Muscle of leg (tissue), 3 donors: ENCODE measurements at regions not wholly inside any gene's neighbourhood (a gene's known extent, or its start where the extent isn't known, plus 50 kb on each side); places are given as distances from the start of the nearest gene placed in this dataset.

Experiments used
- DNase-seq: peaks from one replicate; pipeline ENCODE4 v3.0.0; 2013
- H3K27ac ChIP-seq: one replicate; pipeline ENCODE4 v1.5.1; 2013; ENCODE audit warnings: mild to moderate bottlenecking, low read length, control low read depth
- H3K27me3 ChIP-seq: one replicate; pipeline ENCODE4 v1.6.1; 2013; ENCODE audit warnings: low read length; ENCODE audit not compliant: control insufficient read depth, insufficient read depth
- H3K36me3 ChIP-seq: one replicate; pipeline ENCODE4 v1.6.1; 2013; ENCODE audit warnings: low read length; ENCODE audit not compliant: control insufficient read depth, insufficient read depth
- H3K4me1 ChIP-seq: one replicate; pipeline ENCODE4 v1.6.1; 2013; ENCODE audit warnings: low read length; ENCODE audit not compliant: control insufficient read depth, insufficient read depth
- H3K4me3 ChIP-seq: one replicate; pipeline ENCODE4 v1.5.1; 2013; ENCODE audit warnings: low read length, control low read depth
- H3K9me3 ChIP-seq: replicated peaks from 2 replicates; pipeline ENCODE4 v1.6.1; 2013; ENCODE audit warnings: low read depth, low read length; ENCODE audit not compliant: control insufficient read depth
- WGBS: methylation state at CpG from one replicate; pipeline ENCODE4 v1.1.5; 2013; ENCODE audit warnings: missing lambda C conversion rate; ENCODE audit not compliant: insufficient coverage; 5-methylcytosine and 5-hydroxymethylcytosine counted together

DNA sequence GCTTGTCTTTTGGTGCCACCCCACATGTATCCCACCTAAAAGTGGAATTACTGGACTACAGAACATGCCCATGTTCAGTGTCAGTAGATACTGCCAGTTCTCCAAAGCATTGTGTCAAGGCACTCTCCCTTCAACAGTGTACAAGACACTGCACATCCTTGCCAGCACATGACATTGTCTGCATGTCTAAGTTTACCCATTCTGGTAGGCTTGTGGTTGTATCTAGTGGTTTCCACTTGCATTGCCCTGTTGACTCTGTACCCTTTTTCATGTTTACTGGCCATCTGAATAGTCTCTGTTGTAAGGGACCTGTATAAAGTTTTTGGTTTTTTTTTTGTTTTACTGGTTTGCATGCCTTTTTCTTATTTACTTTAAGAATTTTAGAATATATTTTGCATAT lies 222.4 kb upstream of the CNR1 start:
- no peak overlapping the region for H3K27ac ChIP-seq
- H3K9me3 ChIP-seq = no peaks in the 10 kb centered on the region
- H3K4me1 ChIP-seq = no peaks in the 10 kb centered on the region
- no peak overlapping the region for H3K4me3 ChIP-seq
- no peak for DNase-seq
- H3K36me3 ChIP-seq = no peaks in the 10 kb centered on the region
- no peaks in the 10 kb centered on the region for H3K27me3 ChIP-seq

DNA sequence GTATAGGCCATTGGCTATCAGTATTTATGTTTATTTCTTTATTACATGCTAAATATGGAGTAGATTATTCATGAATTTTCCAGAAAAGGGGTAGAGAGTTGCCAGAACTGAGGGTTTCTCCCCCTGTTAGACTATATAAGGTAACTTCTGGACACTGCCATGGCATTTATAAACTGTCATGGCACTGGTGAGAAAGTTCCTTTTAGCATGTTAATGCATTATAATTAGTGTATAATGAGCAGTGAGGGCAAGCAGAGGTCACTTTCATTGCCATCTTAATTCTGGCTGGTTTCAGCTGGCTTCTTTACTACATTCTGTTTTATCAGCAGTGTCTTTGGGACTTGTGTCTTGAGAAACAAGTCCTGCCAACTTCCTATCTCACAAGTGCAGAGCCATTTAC lies 220.0 kb upstream of the CNR1 start:
- Histone ChIP-seq H3K36me3 (no peaks in the 10 kb centered on the region), H3K27me3 (no peaks in the 10 kb centered on the region), H3K4me3 (no peak overlapping the region), H3K4me1 (no peaks in the 10 kb centered on the region), H3K27ac (no peak overlapping the region), H3K9me3 (no peaks in the 10 kb centered on the region)
- DNase-seq = no peak

DNA sequence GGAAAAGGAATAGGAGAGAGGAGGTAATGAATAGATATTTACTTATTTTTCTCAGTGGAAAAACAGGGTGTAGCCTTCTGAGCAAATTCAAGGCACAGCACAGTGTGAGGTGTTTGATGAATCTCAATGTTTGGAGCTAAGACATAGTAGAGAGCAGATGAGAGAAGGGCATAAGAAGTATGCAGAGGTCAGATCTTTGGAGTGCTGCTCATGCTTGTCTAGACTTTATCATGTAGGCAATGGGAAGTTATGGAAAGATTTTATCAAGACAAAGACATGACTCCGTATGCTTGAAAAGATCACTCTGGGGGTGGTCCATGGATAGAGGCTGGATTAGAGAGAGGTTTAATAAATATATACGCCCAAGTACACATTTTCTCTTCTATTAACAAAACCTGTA lies 217.0 kb upstream of the CNR1 start:
- Histone ChIP-seq H3K27ac (no peak overlapping the region), H3K36me3 (no peaks in the 10 kb centered on the region), H3K4me1 (no peaks in the 10 kb centered on the region), H3K27me3 (no peaks in the 10 kb centered on the region), H3K9me3 (no peaks in the 10 kb centered on the region), H3K4me3 (no peak overlapping the region)
- no peak for DNase-seq
- no CpG with 5 or more reads among the region's 2 CpGs for WGBS

DNA sequence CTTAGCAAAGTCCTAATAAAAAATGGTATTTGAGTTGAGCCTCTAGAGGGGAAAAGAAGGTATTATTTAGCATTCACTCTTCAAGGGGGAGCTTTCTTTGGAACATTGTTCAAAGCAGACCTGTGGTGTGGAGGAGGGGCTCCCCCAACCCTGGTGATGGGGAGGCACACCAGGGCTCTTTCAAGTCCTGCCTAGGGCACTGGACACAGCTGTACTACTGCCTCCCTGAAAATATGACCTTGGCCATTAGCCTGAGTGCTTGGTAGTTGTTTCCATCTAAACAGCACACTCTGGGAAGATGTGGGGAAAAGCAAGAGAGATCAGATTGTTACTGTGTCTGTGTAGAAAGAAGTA lies 215.1 kb upstream of the CNR1 start:
- H3K36me3 ChIP-seq = no peaks in the 10 kb centered on the region
- H3K4me3 ChIP-seq = no peak overlapping the region
- no peaks in the 10 kb centered on the region for H3K27me3 ChIP-seq
- no peaks in the 10 kb centered on the region for H3K4me1 ChIP-seq
- no peaks in the 10 kb centered on the region for H3K9me3 ChIP-seq
- DNase-seq = no peak
- no peak overlapping the region for H3K27ac ChIP-seq

DNA sequence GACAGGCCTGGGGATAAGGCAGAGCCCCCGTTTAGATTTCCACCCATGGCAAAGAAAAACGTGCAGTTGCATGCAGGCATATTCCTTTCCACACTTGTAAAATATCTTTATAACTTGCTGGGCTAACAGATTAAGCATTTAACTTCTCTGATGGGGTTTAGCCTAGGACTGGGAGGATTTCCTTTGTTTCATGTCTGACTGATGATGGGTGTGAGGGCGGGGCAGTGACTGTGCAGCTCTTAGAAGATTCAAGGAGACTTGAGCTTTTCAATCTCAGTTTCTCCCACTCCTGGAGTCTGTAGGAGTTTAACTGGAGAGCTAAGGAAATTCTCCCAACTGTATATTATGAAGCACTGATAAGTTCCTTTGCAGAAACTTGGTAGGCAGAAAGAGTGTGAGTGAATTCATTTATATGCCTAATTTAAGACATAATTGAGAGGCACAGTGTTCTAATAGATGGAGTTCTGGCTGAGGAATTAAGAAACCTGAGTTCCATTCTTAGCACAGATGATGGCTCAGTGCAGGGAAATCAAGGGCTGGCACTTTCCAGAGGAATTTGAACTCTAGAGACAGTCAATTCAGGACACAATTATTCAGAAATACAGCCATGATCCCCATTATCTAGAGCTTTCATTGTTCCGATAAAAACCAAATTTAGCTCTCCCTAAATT lies 214.6 kb upstream of the CNR1 start:
- Histone ChIP-seq H3K9me3 (no peaks in the 10 kb centered on the region), H3K4me3 (no peak overlapping the region), H3K27ac (no peak overlapping the region), H3K36me3 (no peaks in the 10 kb centered on the region), H3K27me3 (no peaks in the 10 kb centered on the region), H3K4me1 (no peaks in the 10 kb centered on the region)
- DNase-seq = no peak
- WGBS = 80% methylated on average over 1 of the region's 4 CpGs

DNA sequence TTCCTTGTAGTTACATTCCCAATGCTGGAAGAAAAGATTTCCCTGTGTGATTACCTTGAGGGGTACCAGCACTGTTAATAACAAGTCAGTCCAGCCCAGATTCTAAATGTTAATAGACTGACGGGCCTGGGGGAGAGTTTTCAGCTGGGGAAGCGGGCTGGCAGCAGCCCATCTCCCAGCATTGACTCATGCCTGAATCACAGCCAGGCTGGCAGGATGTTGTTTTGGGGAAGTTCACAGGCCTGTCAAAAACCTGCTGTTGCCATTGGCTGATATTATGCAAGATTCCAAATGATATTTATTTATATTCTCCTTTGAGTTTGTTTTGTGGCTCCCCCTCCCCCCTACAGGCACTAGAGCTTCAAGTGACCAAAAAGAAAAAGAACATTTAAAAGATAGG lies 213.9 kb upstream of the CNR1 start:
- no peak overlapping the region for H3K4me3 ChIP-seq
- H3K27me3 ChIP-seq = no peaks in the 10 kb centered on the region
- WGBS = no CpG with 5 or more reads among the region's 2 CpGs
- DNase-seq = peak; percentile 16
- H3K36me3 ChIP-seq = no peaks in the 10 kb centered on the region
- no peak overlapping the region for H3K27ac ChIP-seq
- H3K4me1 ChIP-seq = no peaks in the 10 kb centered on the region
- H3K9me3 ChIP-seq = no peaks in the 10 kb centered on the region

DNA sequence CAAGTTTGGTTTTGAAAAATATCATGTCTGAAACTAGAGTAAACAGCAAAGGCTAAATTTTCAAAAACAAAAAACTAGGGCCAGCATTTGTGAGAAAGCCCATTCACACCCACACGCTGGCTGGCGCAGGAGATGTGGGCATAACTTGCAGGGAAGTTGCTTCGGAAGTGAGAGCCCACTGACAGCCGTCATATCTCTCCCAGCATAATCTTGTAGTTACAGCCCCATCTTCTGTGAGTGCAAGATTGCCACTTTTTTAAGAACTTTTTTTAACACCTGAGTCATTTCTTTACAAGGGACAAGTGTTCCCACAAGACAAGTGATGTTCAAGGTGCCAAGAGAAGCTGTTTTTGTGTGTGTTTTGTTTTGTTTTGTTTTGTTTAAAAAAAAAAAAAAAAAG lies 212.5 kb upstream of the CNR1 start:
- no peak overlapping the region for H3K4me3 ChIP-seq
- H3K27me3 ChIP-seq = no peaks in the 10 kb centered on the region
- H3K36me3 ChIP-seq = no peaks in the 10 kb centered on the region
- H3K4me1 ChIP-seq = no peaks in the 10 kb centered on the region
- WGBS = 85% methylated on average over 4 of the region's 4 CpGs
- DNase-seq = no peak
- H3K9me3 ChIP-seq = no peaks in the 10 kb centered on the region
- no peak overlapping the region for H3K27ac ChIP-seq

DNA sequence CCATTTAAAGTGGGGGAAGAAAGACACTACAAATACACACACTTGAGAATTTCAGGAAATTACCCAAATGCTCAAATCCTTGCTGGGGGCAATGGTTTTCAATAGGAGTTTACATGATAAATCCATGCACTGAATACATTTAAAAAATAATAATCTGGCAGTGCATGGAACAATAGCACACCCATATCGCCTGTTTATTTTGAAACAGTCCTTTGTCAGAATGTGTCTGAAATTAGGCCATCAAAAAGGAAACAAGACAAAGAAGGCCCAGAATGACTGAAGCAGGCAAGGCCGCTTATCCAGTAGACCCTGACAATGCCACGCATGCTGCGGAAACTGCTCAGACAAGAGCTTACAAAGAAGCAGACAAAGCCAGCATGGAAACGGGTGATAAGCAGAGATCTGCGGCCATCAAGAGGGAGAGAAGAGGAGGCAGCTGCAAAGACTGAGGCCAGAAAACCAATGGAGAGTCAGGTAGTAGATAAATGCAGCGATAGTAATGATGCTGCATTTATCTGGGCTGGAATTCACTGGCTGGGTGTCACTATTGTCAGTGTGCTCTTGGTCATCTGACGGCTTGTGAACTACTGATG lies 211.9 kb upstream of the CNR1 start:
- H3K4me1 ChIP-seq = no peaks in the 10 kb centered on the region
- H3K27me3 ChIP-seq = no peaks in the 10 kb centered on the region
- no peak for DNase-seq
- H3K27ac ChIP-seq = no peak overlapping the region
- H3K4me3 ChIP-seq = no peak overlapping the region
- H3K9me3 ChIP-seq = no peaks in the 10 kb centered on the region
- no peaks in the 10 kb centered on the region for H3K36me3 ChIP-seq
- 88% methylated on average over 8 of the region's 8 CpGs for WGBS

DNA sequence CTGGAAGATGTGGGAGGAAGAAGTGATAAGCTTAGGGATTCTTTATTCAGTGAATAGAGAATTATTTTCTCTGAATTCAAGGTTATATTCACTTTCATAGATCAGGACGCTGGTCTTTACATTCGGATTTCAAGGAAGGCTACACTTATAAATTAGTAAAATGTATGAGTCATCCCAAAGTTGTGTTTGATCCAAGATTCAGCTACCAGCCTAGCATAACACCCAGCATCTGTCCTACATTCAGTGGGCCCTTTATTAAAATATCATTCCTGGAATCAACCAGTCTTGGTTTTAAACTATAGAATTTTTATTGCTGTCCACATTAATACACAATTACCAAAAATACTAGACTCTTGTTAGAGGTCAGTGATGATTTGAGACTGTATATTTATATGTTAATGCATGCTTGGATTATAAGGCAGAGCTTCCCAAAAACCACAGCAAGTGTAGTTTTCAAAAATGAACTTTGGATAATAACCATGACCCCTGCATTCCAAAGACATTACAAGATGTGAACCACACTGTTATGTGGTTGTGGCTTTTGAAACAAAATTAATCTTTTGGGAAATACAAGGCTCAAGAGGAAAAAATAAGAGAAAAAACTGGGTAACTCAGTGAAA lies 210.7 kb upstream of the CNR1 start:
- no CpG with 5 or more reads among the region's 2 CpGs for WGBS
- H3K36me3 ChIP-seq = no peaks in the 10 kb centered on the region
- peak; percentile 21 for DNase-seq
- H3K4me3 ChIP-seq = no peak overlapping the region
- no peaks in the 10 kb centered on the region for H3K4me1 ChIP-seq
- no peak overlapping the region for H3K27ac ChIP-seq
- no peaks in the 10 kb centered on the region for H3K9me3 ChIP-seq
- no peaks in the 10 kb centered on the region for H3K27me3 ChIP-seq

DNA sequence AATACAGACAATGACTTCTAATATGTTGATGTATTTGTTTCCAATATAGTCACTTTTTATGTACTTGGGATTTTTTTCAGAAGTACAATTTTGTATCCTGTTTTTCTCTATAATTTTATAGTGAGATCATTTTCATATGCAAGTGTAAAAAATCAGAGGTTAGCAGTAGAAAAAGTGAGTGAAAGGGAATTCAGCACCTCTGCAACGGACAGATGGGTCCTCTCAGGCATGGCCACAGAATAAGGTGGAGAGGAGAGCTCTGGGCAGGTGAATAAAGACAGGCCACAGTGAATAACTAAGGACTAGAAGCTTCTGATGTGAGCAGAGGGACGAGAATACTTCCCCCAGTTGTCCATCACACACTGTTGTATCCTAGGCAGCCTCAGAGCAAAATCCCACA lies 210.1 kb upstream of the CNR1 start:
- no peak for DNase-seq
- H3K36me3 ChIP-seq = no peaks in the 10 kb centered on the region
- no peaks in the 10 kb centered on the region for H3K27me3 ChIP-seq
- 53% methylated on average over 1 of the region's 2 CpGs for WGBS
- no peaks in the 10 kb centered on the region for H3K9me3 ChIP-seq
- H3K4me1 ChIP-seq = no peaks in the 10 kb centered on the region
- H3K27ac ChIP-seq = no peak overlapping the region
- no peak overlapping the region for H3K4me3 ChIP-seq

DNA sequence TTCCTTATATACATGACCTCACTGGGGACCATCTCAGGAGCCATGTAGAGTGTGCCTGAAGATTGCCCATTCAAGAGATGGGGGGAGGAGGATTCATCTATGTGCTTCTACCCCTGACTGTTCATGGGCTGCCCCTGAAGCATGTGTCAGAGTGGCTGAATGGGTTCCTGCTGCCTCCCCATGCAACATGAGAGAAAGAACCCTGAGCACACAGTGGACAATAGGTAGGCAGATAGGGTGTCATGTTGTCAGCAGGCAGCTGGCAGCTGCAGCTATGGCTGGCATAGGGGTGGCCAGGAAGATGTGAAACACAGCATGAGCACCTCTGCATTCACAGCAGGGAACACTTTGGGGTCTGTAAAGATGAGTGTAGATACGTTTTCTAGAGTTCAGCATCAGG lies 208.4 kb upstream of the CNR1 start:
- no peaks in the 10 kb centered on the region for H3K36me3 ChIP-seq
- no peak overlapping the region for H3K27ac ChIP-seq
- no peak for DNase-seq
- WGBS = no CpG with 5 or more reads among the region's 1 CpG
- no peaks in the 10 kb centered on the region for H3K4me1 ChIP-seq
- H3K27me3 ChIP-seq = no peaks in the 10 kb centered on the region
- no peak overlapping the region for H3K4me3 ChIP-seq
- no peaks in the 10 kb centered on the region for H3K9me3 ChIP-seq
